ENCODE measurements at regions not wholly inside any gene's neighbourhood (a gene's known extent, or its start where the extent isn't known, plus 50 kb on each side); places are given as distances from the start of the nearest gene placed in this dataset.

GRCh38 chr2:176639016-176639343 is 369.7 kb downstream of the MTX2 start:
- TF ChIP-seq ZNF121 (tag by site-specific recombination; IDR thresholded peaks at IDR 0.05): no peak
- no peak for TF ChIP-seq ZNF571 (tag by site-specific recombination; IDR thresholded peaks at IDR 0.05)
